HG03066 (cell line): ENCODE measurements at regions not wholly inside any gene's neighbourhood (a gene's known extent, or its start where the extent isn't known, plus 50 kb on each side); places are given as distances from the start of the nearest gene placed in this dataset.
"Not testable (repeated sequence)": the region's sequence is repeated elsewhere in the genome, so short reads cannot be mapped to it uniquely, and the experiment has no call there.

Source experiments
- ATAC-seq: cut with Tn5 transposase; IDR thresholded peaks from one replicate; pipeline ENCODE4 v1.9.1; 2021; ENCODE audit warnings: low read depth; ENCODE audit not compliant: unreplicated experiment

GRCh38 chr4:85102606-85103005 lies 136.1 kb upstream of the WDFY3 start:
- no peak for ATAC-seq

- no peak for ATAC-seq
Observed at GRCh38 chr4:85106166-85106565, 139.7 kb upstream of the WDFY3 start.

GRCh38 chr4:85106805-85107336 lies 140.4 kb upstream of the WDFY3 start:
- ATAC-seq, result no peak

GRCh38 chr4:85107553-85107952 lies 141.1 kb upstream of the WDFY3 start:
- no peak for ATAC-seq

- ATAC-seq, result no peak
Observed at GRCh38 chr4:85113706-85114105, 147.2 kb upstream of the WDFY3 start.

GRCh38 chr4:85114526-85114925 lies 148.0 kb upstream of the WDFY3 start:
- ATAC-seq, result no peak

- ATAC-seq, result no peak
Observed at GRCh38 chr4:85116008-85116407, 149.5 kb upstream of the WDFY3 start.

GRCh38 chr4:85125688-85126087 lies 159.2 kb upstream of the WDFY3 start:
- no peak for ATAC-seq

- no peak for ATAC-seq
Observed at GRCh38 chr4:85126991-85127591, 160.6 kb upstream of the WDFY3 start.

GRCh38 chr4:85127653-85128052 lies 161.2 kb upstream of the WDFY3 start:
- peak; percentile 82 for ATAC-seq

GRCh38 chr4:85128246-85129204 lies 162.0 kb upstream of the WDFY3 start:
- no peak for ATAC-seq

GRCh38 chr4:85129354-85130125 lies 163.1 kb upstream of the WDFY3 start:
- ATAC-seq, result not testable (repeated sequence)

- no peak for ATAC-seq
Observed at GRCh38 chr4:85132117-85132516, 165.6 kb upstream of the WDFY3 start.

- no peak for ATAC-seq
Observed at GRCh38 chr4:85132570-85132969, 166.1 kb upstream of the WDFY3 start.

- not testable (repeated sequence) for ATAC-seq
Observed at GRCh38 chr4:85139749-85140148, 173.3 kb upstream of the WDFY3 start.

GRCh38 chr4:85142451-85142850 lies 176.0 kb upstream of the WDFY3 start:
- ATAC-seq, result no peak

GRCh38 chr4:85147481-85148076 lies 181.1 kb upstream of the WDFY3 start:
- ATAC-seq, result peak; percentile 87

- no peak for ATAC-seq
Observed at GRCh38 chr4:85149676-85150075, 183.2 kb upstream of the WDFY3 start.

GRCh38 chr4:85151371-85151770 lies 184.9 kb upstream of the WDFY3 start:
- no peak for ATAC-seq

- ATAC-seq, result no peak
Observed at GRCh38 chr4:85151786-85152185, 185.3 kb upstream of the WDFY3 start.
